HepG2 (cell line): ENCODE measurements at regions not wholly inside any gene's neighbourhood (a gene's known extent, or its start where the extent isn't known, plus 50 kb on each side); places are given as distances from the start of the nearest gene placed in this dataset.

Source experiments
- ATAC-seq: fragments of 200-7000 bp; cut with Tn5 transposase; 3 replicates; pipeline ENCODE4 v1.9.1; 2020; ENCODE audit warnings: mild to moderate bottlenecking, moderate library complexity
- BruUV-seq: library from RNA; stranded (reverse); fragments of 400-500 nt; replicated peaks from 2 replicates; lab custom pipeline; 2021; lab: Mats Ljungman, UMichigan
- CTCF ChIA-PET: fragments of 300-600 bp; formaldehyde crosslinking; extraction: SDS; loops from one replicate; lab custom pipeline; 2021; ENCODE audit warnings: low total read pairs, inconsistent platforms, low intra/inter-chr PET ratio; lab: Yijun Ruan, JAX
- POLR2A ChIA-PET: fragments of 350-600 bp; sonication (Branson Sonifier 250); formaldehyde crosslinking; loops from one replicate; lab custom pipeline; 2020; ENCODE audit warnings: antibody characterized with exemption, inconsistent platforms; lab: Yijun Ruan, JAX
- DNase-seq: peaks from one replicate; pipeline ENCODE4 v3.0.0-alpha.2; 2015; ENCODE audit warnings: low spot score
- FAIRE-seq: peaks from 3 replicates; lab custom pipeline; 2011; peaks lifted over from hg19 to GRCh38; lab: Jason Lieb, UNC
- H2AFZ ChIP-seq: one replicate; pipeline ENCODE4 v1.6.1; 2011; ENCODE audit warnings: low read length, inconsistent platforms
- H3K27ac ChIP-seq: fragments of 300-600 bp; 3 replicates; pipeline ENCODE4 v1.8.0; 2011; ENCODE audit warnings: mixed run types, mild to moderate bottlenecking, mixed read lengths, low read length, inconsistent platforms; ENCODE audit not compliant: insufficient read depth; ENCODE audit errors: extremely low read length
- H3K27me3 ChIP-seq, 2 experiments: fragments of 200-600 bp in 1 of 2; 2 replicates in 1 of 2; 3 replicates in 1 of 2; pipeline versions ENCODE4 v1.6.0 to v1.8.0; 2011; ENCODE audit warnings: low read length in 2 of 2, mild to moderate bottlenecking in 2 of 2, moderate library complexity in 2 of 2, inconsistent platforms in 1 of 2; ENCODE audit not compliant: insufficient read depth in 2 of 2, control insufficient read depth in 1 of 2
- H3K36me3 ChIP-seq, 2 experiments: fragments of 200-600 bp in 1 of 2; replicated peaks in 1 of 2; 2 replicates in 1 of 2; 3 replicates in 1 of 2; pipeline versions ENCODE4 v1.5.1 to v1.8.0; 2011; ENCODE audit warnings: low read length in 2 of 2, inconsistent platforms in 1 of 2; ENCODE audit not compliant: insufficient read depth in 2 of 2, control insufficient read depth in 1 of 2
- H3K4me1 ChIP-seq: 2 replicates; pipeline ENCODE4 v1.5.1; 2012; ENCODE audit warnings: low read length, inconsistent platforms; ENCODE audit not compliant: insufficient read depth
- H3K4me2 ChIP-seq: 2 replicates; pipeline ENCODE4 v1.6.0; 2011; ENCODE audit warnings: low read depth, low read length, inconsistent platforms
- H3K4me3 ChIP-seq, 3 experiments: fragments of 200-600 bp in 1 of 3; sonication (generic), shearing (Covaris generic) in 1 of 3; replicated peaks in 1 of 3; 2 replicates each; pipeline ENCODE4 v1.5.1; 2011 to 2016; ENCODE audit warnings: low read length in 3 of 3, inconsistent platforms in 2 of 3, low read depth in 2 of 3, mild to moderate bottlenecking in 2 of 3, control low read depth in 1 of 3, mixed read lengths in 1 of 3; ENCODE audit not compliant: insufficient read depth in 1 of 3
- H3K79me2 ChIP-seq: one replicate; pipeline ENCODE4 v1.6.1; 2011; ENCODE audit warnings: low read length, inconsistent platforms; ENCODE audit not compliant: insufficient read depth
- H3K9ac ChIP-seq: 2 replicates; pipeline ENCODE4 v1.6.0; 2011; ENCODE audit warnings: mild to moderate bottlenecking, low read depth, low read length, inconsistent platforms; ENCODE audit not compliant: insufficient read depth
- H3K9me3 ChIP-seq: 2 replicates; pipeline ENCODE4 v1.5.1; 2012; ENCODE audit warnings: mild to moderate bottlenecking, low read length
- H4K20me1 ChIP-seq: 2 replicates; pipeline ENCODE4 v1.6.0; 2011; ENCODE audit warnings: inconsistent platforms, mild to moderate bottlenecking, low read length, moderate library complexity; ENCODE audit not compliant: insufficient read depth
- KDM2A ChIP-seq: sonication (generic); formaldehyde crosslinking; IDR thresholded peaks from 2 replicates; pipeline ENCODE4 v1.4.0; 2020; ENCODE audit warnings: low read depth, missing genetic modification reagents, borderline replicate concordance
- NR2C2 ChIP-seq: sonication (generic); formaldehyde crosslinking; IDR thresholded peaks from 2 replicates; pipeline ENCODE4 v1.4.0; 2020; ENCODE audit warnings: missing genetic modification reagents, mild to moderate bottlenecking, moderate library complexity, borderline replicate concordance
- SPEN ChIP-seq: sonication (generic); formaldehyde crosslinking; IDR thresholded peaks from 2 replicates; pipeline ENCODE4 v1.5.1; 2020; ENCODE audit warnings: low read depth, mild to moderate bottlenecking, missing genetic modification reagents
- STAG1 ChIP-seq: sonication (generic); formaldehyde crosslinking; IDR thresholded peaks from 2 replicates; pipeline ENCODE4 v1.4.0; 2020; ENCODE audit warnings: missing genetic modification reagents
- ZNF260 ChIP-seq: sonication (generic); formaldehyde crosslinking; IDR thresholded peaks from 2 replicates; pipeline ENCODE4 v1.4.0; 2020; ENCODE audit warnings: missing genetic modification reagents, low read depth, mild to moderate bottlenecking, borderline replicate concordance
- ZNF350 ChIP-seq: sonication (generic); formaldehyde crosslinking; IDR thresholded peaks from 2 replicates; pipeline ENCODE4 v1.4.0; 2020; ENCODE audit warnings: mild to moderate bottlenecking, low read depth, missing genetic modification reagents, borderline replicate concordance
- ZNF569 ChIP-seq: sonication (generic); formaldehyde crosslinking; IDR thresholded peaks from 2 replicates; pipeline ENCODE4 v1.5.0; 2020; ENCODE audit warnings: mild to moderate bottlenecking, missing genetic modification reagents, moderate library complexity, borderline replicate concordance
- WGBS: methylation state at CpG from one replicate; pipeline ENCODE4 v1.1.6; 2017; ENCODE audit warnings: low lambda C conversion rate; 5-methylcytosine and 5-hydroxymethylcytosine counted together
- in situ Hi-C: cut with HindIII; loops from 2 replicates; pipeline ENCODE4 v1.10.0; 2017; ENCODE audit warnings: low pct_unique_long_range_greater_than_20kb; ENCODE audit not compliant: extremely low pct_ligation_motif_present
- intact Hi-C: fragments of 100-400 bp; cut with micrococcal nuclease; formaldehyde crosslinking; loops from one replicate; pipeline ENCODE4 v1.10.0; 2022; ENCODE audit not compliant: unreplicated experiment
- TF ChIP-seq, protein P1 (sequence below): sonication (generic); formaldehyde crosslinking; IDR thresholded peaks from 2 replicates; pipeline ENCODE4 v1.4.0; 2020; ENCODE audit warnings: missing genetic modification reagents, borderline replicate concordance
- TF ChIP-seq, protein P2 (sequence below): IDR thresholded peaks from 2 replicates; pipeline ENCODE4 v1.6.1; 2018; ENCODE audit warnings: missing genetic modification reagents, mild to moderate bottlenecking, missing compliant biosample characterization
- TF ChIP-seq, protein P3 (sequence below): sonication (generic); formaldehyde crosslinking; IDR thresholded peaks from 2 replicates; pipeline ENCODE4 v1.4.0; 2020; ENCODE audit warnings: missing genetic modification reagents, borderline replicate concordance
- TF ChIP-seq, protein P4 (sequence below): IDR thresholded peaks from 2 replicates; pipeline ENCODE4 v1.6.1; 2016
- TF ChIP-seq, protein P5 (sequence below): sonication (generic); formaldehyde crosslinking; IDR thresholded peaks from 2 replicates; pipeline ENCODE4 v1.4.0; 2020; ENCODE audit warnings: missing genetic modification reagents, borderline replicate concordance
- TF ChIP-seq, protein P6 (sequence below): sonication (generic); formaldehyde crosslinking; IDR thresholded peaks from 2 replicates; pipeline ENCODE4 v1.5.0; 2020; ENCODE audit warnings: mild to moderate bottlenecking, missing genetic modification reagents

DNA sequence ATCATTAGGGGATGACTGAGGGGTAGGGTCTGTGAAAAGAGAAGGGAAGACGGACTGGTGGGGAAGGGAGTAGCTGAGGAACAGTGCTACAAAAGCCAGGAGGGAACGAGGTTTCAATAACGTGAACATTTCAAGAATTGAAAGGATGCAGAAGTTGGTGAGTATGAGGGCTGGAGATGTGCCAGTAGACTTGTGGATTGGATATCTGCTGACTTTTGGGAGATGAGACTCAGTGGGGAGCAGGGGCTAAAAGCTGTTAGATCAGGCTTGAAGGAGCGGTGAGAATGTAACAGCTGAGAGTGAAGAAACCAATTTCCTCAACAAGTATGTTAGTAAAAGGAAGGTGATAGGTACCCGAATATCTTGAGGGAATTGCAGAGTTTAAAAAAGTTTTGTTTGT lies 65.2 kb downstream of the GTPBP8 start:
- H3K9me3 ChIP-seq, result no peaks in the 10 kb centered on the region
- no peak overlapping the region for H3K4me3 ChIP-seq
- no peak overlapping the region for H3K27ac ChIP-seq
- DNase-seq, result no peak
- no TSS peak for BruUV-seq
- in situ Hi-C loops (no loop called here), intact Hi-C loops (no loop called here)
- ChIA-PET POLR2A (no interaction called here), CTCF (no interaction called here)
- peaks cover 6% of the 10 kb centered on the region; the same call in 1 of the 2 replicates for H3K4me1 ChIP-seq
- no peak overlapping the region for H3K4me2 ChIP-seq
- WGBS, result 33% methylated on average over 5 of the region's 5 CpGs
- no peaks in the 10 kb centered on the region for H3K79me2 ChIP-seq
- H3K36me3 ChIP-seq, result no peaks in the 10 kb centered on the region
- H4K20me1 ChIP-seq, result no peaks in the 10 kb centered on the region
- H3K9ac ChIP-seq, result no peak overlapping the region
- no peak for FAIRE-seq
- no peaks in the 10 kb centered on the region for H3K27me3 ChIP-seq
- no peak overlapping the region for H2AFZ ChIP-seq
- ATAC-seq, result no peak
- TF ChIP-seq NR2C2 (no peak), STAG1 (CRISPR knock-in tag) (no peak), ZNF260 (CRISPR knock-in tag) (no peak), KDM2A (no peak), ZNF569 (no peak), SPEN (CRISPR knock-in tag) (no peak), ZNF350 (no peak)
- TF ChIP-seq, protein P1, sequence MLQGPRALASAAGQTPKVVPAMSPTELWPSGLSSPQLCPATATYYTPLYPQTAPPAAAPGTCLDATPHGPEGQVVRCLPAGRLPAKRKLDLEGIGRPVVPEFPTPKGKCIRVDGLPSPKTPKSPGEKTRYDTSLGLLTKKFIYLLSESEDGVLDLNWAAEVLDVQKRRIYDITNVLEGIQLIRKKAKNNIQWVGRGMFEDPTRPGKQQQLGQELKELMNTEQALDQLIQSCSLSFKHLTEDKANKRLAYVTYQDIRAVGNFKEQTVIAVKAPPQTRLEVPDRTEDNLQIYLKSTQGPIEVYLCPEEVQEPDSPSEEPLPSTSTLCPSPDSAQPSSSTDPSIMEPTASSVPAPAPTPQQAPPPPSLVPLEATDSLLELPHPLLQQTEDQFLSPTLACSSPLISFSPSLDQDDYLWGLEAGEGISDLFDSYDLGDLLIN (CRISPR knock-in tag), result no peak
- TF ChIP-seq, protein P2, sequence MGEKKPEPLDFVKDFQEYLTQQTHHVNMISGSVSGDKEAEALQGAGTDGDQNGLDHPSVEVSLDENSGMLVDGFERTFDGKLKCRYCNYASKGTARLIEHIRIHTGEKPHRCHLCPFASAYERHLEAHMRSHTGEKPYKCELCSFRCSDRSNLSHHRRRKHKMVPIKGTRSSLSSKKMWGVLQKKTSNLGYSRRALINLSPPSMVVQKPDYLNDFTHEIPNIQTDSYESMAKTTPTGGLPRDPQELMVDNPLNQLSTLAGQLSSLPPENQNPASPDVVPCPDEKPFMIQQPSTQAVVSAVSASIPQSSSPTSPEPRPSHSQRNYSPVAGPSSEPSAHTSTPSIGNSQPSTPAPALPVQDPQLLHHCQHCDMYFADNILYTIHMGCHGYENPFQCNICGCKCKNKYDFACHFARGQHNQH (CRISPR knock-in tag), result no peak
- TF ChIP-seq, protein P3, sequence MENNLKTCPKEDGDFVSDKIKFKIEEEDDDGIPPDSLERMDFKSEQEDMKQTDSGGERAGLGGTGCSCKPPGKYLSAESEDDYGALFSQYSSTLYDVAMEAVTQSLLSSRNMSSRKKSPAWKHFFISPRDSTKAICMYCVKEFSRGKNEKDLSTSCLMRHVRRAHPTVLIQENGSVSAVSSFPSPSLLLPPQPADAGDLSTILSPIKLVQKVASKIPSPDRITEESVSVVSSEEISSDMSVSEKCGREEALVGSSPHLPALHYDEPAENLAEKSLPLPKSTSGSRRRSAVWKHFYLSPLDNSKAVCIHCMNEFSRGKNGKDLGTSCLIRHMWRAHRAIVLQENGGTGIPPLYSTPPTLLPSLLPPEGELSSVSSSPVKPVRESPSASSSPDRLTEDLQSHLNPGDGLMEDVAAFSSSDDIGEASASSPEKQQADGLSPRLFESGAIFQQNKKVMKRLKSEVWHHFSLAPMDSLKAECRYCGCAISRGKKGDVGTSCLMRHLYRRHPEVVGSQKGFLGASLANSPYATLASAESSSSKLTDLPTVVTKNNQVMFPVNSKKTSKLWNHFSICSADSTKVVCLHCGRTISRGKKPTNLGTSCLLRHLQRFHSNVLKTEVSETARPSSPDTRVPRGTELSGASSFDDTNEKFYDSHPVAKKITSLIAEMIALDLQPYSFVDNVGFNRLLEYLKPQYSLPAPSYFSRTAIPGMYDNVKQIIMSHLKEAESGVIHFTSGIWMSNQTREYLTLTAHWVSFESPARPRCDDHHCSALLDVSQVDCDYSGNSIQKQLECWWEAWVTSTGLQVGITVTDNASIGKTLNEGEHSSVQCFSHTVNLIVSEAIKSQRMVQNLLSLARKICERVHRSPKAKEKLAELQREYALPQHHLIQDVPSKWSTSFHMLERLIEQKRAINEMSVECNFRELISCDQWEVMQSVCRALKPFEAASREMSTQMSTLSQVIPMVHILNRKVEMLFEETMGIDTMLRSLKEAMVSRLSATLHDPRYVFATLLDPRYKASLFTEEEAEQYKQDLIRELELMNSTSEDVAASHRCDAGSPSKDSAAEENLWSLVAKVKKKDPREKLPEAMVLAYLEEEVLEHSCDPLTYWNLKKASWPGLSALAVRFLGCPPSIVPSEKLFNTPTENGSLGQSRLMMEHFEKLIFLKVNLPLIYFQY (CRISPR knock-in tag), result no peak
- TF ChIP-seq, protein P4, sequence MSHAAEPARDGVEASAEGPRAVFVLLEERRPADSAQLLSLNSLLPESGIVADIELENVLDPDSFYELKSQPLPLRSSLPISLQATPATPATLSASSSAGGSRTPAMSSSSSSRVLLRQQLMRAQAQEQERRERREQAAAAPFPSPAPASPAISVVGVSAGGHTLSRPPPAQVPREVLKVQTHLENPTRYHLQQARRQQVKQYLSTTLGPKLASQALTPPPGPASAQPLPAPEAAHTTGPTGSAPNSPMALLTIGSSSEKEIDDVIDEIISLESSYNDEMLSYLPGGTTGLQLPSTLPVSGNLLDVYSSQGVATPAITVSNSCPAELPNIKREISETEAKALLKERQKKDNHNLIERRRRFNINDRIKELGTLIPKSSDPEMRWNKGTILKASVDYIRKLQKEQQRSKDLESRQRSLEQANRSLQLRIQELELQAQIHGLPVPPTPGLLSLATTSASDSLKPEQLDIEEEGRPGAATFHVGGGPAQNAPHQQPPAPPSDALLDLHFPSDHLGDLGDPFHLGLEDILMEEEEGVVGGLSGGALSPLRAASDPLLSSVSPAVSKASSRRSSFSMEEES (CRISPR knock-in tag), result no peak
- TF ChIP-seq, protein P5, sequence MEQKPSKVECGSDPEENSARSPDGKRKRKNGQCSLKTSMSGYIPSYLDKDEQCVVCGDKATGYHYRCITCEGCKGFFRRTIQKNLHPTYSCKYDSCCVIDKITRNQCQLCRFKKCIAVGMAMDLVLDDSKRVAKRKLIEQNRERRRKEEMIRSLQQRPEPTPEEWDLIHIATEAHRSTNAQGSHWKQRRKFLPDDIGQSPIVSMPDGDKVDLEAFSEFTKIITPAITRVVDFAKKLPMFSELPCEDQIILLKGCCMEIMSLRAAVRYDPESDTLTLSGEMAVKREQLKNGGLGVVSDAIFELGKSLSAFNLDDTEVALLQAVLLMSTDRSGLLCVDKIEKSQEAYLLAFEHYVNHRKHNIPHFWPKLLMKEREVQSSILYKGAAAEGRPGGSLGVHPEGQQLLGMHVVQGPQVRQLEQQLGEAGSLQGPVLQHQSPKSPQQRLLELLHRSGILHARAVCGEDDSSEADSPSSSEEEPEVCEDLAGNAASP (CRISPR knock-in tag), result no peak
- TF ChIP-seq, protein P6, sequence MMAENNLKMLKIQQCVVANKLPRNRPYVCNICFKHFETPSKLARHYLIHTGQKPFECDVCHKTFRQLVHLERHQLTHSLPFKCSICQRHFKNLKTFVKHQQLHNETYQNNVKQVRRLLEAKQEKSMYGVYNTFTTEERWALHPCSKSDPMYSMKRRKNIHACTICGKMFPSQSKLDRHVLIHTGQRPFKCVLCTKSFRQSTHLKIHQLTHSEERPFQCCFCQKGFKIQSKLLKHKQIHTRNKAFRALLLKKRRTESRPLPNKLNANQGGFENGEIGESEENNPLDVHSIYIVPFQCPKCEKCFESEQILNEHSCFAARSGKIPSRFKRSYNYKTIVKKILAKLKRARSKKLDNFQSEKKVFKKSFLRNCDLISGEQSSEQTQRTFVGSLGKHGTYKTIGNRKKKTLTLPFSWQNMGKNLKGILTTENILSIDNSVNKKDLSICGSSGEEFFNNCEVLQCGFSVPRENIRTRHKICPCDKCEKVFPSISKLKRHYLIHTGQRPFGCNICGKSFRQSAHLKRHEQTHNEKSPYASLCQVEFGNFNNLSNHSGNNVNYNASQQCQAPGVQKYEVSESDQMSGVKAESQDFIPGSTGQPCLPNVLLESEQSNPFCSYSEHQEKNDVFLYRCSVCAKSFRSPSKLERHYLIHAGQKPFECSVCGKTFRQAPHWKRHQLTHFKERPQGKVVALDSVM, result no peak
